ENCODE measurements at regions not wholly inside any gene's neighbourhood (a gene's known extent, or its start where the extent isn't known, plus 50 kb on each side); places are given as distances from the start of the nearest gene placed in this dataset.
A peak's percentile ranks its signal among the peaks of the same experiment; 100 is the strongest.

DNA sequence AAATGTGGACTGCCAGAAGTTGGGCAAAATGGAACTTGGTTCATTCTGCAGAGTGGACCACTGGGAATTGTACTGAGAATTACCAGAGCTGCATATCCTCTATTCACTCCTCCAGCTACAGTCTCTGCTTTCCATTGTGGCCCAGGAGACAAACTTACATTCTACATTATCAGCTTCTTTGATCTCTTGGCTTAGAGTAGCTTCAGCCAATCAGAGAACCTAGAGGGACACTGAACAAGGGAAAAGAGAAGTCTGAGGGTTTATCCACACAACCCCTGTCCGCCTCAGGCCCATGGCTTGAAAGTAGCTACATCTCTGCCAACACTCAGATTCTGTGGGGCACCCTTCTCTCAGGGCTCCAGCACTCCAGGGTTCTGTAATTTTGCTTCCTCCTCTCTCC, 251.1 kb downstream of the TRIB2 start:
- Histone ChIP-seq H3K9me3 (replicated peaks; ENCODE audit: control insufficient read depth, insufficient read depth, low read length) (no peaks in the 10 kb centered on the region), H3K27me3 (replicated peaks in 1 of 2; ENCODE audit: control insufficient read depth in 2 of 2, insufficient read depth in 2 of 2, low read length in 1 of 2) (no peaks in the 10 kb centered on the region; a peak in 1 of 4 replicates), H4K20me1 (ENCODE audit: control insufficient read depth, insufficient read depth) (no peaks in the 10 kb centered on the region), H3K36me3 (ENCODE audit: control insufficient read depth in 2 of 2, insufficient read depth in 2 of 2, low read length in 1 of 2) (no peaks in the 10 kb centered on the region), H2AFZ (ENCODE audit: control insufficient read depth, low read depth, low read length) (no peak overlapping the region), H3K4me2 (ENCODE audit: control insufficient read depth, insufficient read depth) (no peak overlapping the region), H3K79me2 (ENCODE audit: control insufficient read depth, insufficient read depth, low read length) (no peaks in the 10 kb centered on the region), H3K4me3 (no peak overlapping the region), H3K4me1 (ENCODE audit: control insufficient read depth, insufficient read depth, low read length) (no peaks in the 10 kb centered on the region), H3K27ac (ENCODE audit: control insufficient read depth, insufficient read depth) (no peak overlapping the region), H3K9ac (ENCODE audit: control insufficient read depth, insufficient read depth, low read length) (no peak overlapping the region)
- FAIRE-seq: no peak
- intact Hi-C loops (cut with micrococcal nuclease; ENCODE audit: unreplicated experiment) (no loop called here), in situ Hi-C loops (cut with MboI) (no loop called here)
- DNase-seq (ENCODE audit: low read depth, low spot score): no peak
- CTCF ChIA-PET: interaction anchor here (1.2 kb wide), 1 partner anchor 39 kb away, joined by 5 read pairs; no protein-coding TSS in a partner anchor
- no peak for ATAC-seq
- SMC1A ChIA-PET (ENCODE audit: uncharacterized antibody, unreplicated experiment): interaction anchor here (1.5 kb wide), 1 partner anchor 18 kb away, joined by 4 read pairs; no protein-coding TSS in a partner anchor
- no TSS peak for BruUV-seq (replicated peaks)
- 27% methylated on average over 1 of the region's 1 CpG for WGBS (ENCODE audit: insufficient coverage, insufficient replicate concordance, low lambda C conversion rate, missing lambda C conversion rate)
- POLR2A ChIA-PET: no interaction called here
- no peak for TF ChIP-seq SREBF1 (IDR thresholded peaks at IDR 0.05; ENCODE audit: low read length)
- TF ChIP-seq PML (IDR thresholded peaks at IDR 0.05; ENCODE audit: low read length): no peak
- no peak for TF ChIP-seq SIX5 (IDR thresholded peaks at IDR 0.05; ENCODE audit: low read depth, low read length, severe bottlenecking)
- no peak for TF ChIP-seq SREBF2 (IDR thresholded peaks at IDR 0.05; ENCODE audit: low read length)
- TF ChIP-seq RUNX3 (IDR thresholded peaks at IDR 0.05; ENCODE audit: low read length): no peak
- TF ChIP-seq, protein P1, sequence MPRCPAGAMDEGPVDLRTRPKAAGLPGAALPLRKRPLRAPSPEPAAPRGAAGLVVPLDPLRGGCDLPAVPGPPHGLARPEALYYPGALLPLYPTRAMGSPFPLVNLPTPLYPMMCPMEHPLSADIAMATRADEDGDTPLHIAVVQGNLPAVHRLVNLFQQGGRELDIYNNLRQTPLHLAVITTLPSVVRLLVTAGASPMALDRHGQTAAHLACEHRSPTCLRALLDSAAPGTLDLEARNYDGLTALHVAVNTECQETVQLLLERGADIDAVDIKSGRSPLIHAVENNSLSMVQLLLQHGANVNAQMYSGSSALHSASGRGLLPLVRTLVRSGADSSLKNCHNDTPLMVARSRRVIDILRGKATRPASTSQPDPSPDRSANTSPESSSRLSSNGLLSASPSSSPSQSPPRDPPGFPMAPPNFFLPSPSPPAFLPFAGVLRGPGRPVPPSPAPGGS (IDR thresholded peaks at IDR 0.05; ENCODE audit: borderline replicate concordance, insufficient read depth, low read depth, low read length, poor library complexity, severe bottlenecking): no peak
- TF ChIP-seq, protein P2, sequence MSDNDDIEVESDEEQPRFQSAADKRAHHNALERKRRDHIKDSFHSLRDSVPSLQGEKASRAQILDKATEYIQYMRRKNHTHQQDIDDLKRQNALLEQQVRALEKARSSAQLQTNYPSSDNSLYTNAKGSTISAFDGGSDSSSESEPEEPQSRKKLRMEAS (IDR thresholded peaks at IDR 0.05; ENCODE audit: low read depth, low read length): no peak
- RAD21 ChIA-PET (ENCODE audit: unreplicated experiment): no interaction called here

DNA sequence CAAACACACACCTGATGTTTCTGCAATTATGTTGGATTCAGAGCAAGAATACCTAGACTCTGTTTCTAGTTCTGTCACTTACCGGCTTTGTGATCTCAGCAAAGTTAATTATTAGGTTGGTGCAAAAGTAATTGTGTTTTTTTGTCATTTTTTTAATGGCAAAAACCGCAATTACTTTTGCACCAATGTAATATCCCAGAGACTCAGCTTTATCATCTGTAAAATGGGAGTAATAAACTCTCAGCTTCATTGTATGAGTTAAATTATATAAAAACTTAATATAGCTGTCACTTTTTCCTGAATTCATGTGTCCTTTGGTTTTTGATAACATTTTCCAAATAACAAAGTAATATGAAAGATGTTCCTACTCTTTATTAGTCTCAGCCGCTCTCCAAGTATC, 251.7 kb downstream of the TRIB2 start:
- H3K79me2 ChIP-seq (ENCODE audit: control insufficient read depth, insufficient read depth, low read length): no peaks in the 10 kb centered on the region
- ChIA-PET SMC1A (ENCODE audit: uncharacterized antibody, unreplicated experiment) (interaction anchor here (1.5 kb wide), 1 partner anchor 19 kb away, joined by 4 read pairs; no protein-coding TSS in a partner anchor), RAD21 (ENCODE audit: unreplicated experiment) (no interaction called here), CTCF (no interaction called here), POLR2A (no interaction called here)
- intact Hi-C loops (cut with micrococcal nuclease; ENCODE audit: unreplicated experiment): no loop called here
- no peak overlapping the region for H3K9ac ChIP-seq (ENCODE audit: control insufficient read depth, insufficient read depth, low read length)
- H2AFZ ChIP-seq (ENCODE audit: control insufficient read depth, low read depth, low read length): no peak overlapping the region
- no peak overlapping the region for H3K4me2 ChIP-seq (ENCODE audit: control insufficient read depth, insufficient read depth)
- H3K36me3 ChIP-seq (ENCODE audit: control insufficient read depth in 2 of 2, insufficient read depth in 2 of 2, low read length in 1 of 2): no peaks in the 10 kb centered on the region
- in situ Hi-C loops (cut with MboI): no loop called here
- H3K27ac ChIP-seq (ENCODE audit: control insufficient read depth, insufficient read depth): no peak overlapping the region
- H3K9me3 ChIP-seq (replicated peaks; ENCODE audit: control insufficient read depth, insufficient read depth, low read length): no peaks in the 10 kb centered on the region
- H3K4me3 ChIP-seq: no peak overlapping the region
- 12% methylated on average over 3 of the region's 3 CpGs for WGBS (ENCODE audit: insufficient coverage, insufficient replicate concordance, low lambda C conversion rate, missing lambda C conversion rate)
- FAIRE-seq: no peak
- no peak for DNase-seq (ENCODE audit: low read depth, low spot score)
- no peaks in the 10 kb centered on the region for H4K20me1 ChIP-seq (ENCODE audit: control insufficient read depth, insufficient read depth)
- BruUV-seq (replicated peaks): no TSS peak
- no peak for ATAC-seq
- H3K27me3 ChIP-seq (replicated peaks in 1 of 2; ENCODE audit: control insufficient read depth in 2 of 2, insufficient read depth in 2 of 2, low read length in 1 of 2): no peaks in the 10 kb centered on the region; a peak in 1 of 4 replicates
- no peaks in the 10 kb centered on the region for H3K4me1 ChIP-seq (ENCODE audit: control insufficient read depth, insufficient read depth, low read length)
- TF ChIP-seq, protein P3, sequence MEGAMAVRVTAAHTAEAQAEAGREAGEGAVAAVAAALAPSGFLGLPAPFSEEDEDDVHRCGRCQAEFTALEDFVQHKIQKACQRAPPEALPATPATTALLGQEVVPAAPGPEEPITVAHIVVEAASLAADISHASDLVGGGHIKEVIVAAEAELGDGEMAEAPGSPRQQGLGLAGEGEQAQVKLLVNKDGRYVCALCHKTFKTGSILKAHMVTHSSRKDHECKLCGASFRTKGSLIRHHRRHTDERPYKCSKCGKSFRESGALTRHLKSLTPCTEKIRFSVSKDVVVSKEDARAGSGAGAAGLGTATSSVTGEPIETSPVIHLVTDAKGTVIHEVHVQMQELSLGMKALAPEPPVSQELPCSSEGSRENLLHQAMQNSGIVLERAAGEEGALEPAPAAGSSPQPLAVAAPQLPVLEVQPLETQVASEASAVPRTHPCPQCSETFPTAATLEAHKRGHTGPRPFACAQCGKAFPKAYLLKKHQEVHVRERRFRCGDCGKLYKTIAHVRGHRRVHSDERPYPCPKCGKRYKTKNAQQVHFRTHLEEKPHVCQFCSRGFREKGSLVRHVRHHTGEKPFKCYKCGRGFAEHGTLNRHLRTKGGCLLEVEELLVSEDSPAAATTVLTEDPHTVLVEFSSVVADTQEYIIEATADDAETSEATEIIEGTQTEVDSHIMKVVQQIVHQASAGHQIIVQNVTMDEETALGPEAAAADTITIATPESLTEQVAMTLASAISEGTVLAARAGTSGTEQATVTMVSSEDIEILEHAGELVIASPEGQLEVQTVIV (IDR thresholded peaks at IDR 0.05; ENCODE audit: borderline replicate concordance, partially characterized antibody): no peak
- TF ChIP-seq POU2F2 (IDR thresholded peaks at IDR 0.05; ENCODE audit: borderline replicate concordance, low read depth, low read length): no peak
- TF ChIP-seq, protein P4, sequence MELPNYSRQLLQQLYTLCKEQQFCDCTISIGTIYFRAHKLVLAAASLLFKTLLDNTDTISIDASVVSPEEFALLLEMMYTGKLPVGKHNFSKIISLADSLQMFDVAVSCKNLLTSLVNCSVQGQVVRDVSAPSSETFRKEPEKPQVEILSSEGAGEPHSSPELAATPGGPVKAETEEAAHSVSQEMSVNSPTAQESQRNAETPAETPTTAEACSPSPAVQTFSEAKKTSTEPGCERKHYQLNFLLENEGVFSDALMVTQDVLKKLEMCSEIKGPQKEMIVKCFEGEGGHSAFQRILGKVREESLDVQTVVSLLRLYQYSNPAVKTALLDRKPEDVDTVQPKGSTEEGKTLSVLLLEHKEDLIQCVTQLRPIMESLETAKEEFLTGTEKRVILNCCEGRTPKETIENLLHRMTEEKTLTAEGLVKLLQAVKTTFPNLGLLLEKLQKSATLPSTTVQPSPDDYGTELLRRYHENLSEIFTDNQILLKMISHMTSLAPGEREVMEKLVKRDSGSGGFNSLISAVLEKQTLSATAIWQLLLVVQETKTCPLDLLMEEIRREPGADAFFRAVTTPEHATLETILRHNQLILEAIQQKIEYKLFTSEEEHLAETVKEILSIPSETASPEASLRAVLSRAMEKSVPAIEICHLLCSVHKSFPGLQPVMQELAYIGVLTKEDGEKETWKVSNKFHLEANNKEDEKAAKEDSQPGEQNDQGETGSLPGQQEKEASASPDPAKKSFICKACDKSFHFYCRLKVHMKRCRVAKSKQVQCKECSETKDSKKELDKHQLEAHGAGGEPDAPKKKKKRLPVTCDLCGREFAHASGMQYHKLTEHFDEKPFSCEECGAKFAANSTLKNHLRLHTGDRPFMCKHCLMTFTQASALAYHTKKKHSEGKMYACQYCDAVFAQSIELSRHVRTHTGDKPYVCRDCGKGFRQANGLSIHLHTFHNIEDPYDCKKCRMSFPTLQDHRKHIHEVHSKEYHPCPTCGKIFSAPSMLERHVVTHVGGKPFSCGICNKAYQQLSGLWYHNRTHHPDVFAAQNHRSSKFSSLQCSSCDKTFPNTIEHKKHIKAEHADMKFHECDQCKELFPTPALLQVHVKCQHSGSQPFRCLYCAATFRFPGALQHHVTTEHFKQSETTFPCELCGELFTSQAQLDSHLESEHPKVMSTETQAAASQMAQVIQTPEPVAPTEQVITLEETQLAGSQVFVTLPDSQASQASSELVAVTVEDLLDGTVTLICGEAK (IDR thresholded peaks at IDR 0.05; ENCODE audit: borderline replicate concordance): peak; percentile 44
